Left lung (tissue), 4 donors: ENCODE measurements at regions not wholly inside any gene's neighbourhood (a gene's known extent, or its start where the extent isn't known, plus 50 kb on each side); places are given as distances from the start of the nearest gene placed in this dataset.
"Not testable (repeated sequence)": the region's sequence is repeated elsewhere in the genome, so short reads cannot be mapped to it uniquely, and the experiment has no call there.

Experiments used
- ATAC-seq: fragments of 200-7000 bp; cut with Tn5 transposase; one replicate; pipeline ENCODE4 v1.9.1; 2020; ENCODE audit warnings: moderate library complexity
- DNase-seq, 4 donors: peaks; one replicate each; pipeline ENCODE4 v3.0.0-alpha.2; 2013 to 2020
- H3K27ac ChIP-seq, 2 donors: fragments of 200-600 bp; sonication (generic) in 1 of 2; one replicate each; pipeline versions ENCODE4 v1.5.0 to v1.8.0; 2020 to 2021
- H3K27me3 ChIP-seq, 2 donors: fragments of 200-600 bp; sonication (generic) in 1 of 2; one replicate each; pipeline versions ENCODE4 v1.5.0 to v1.8.0; 2020 to 2021
- H3K36me3 ChIP-seq, 2 donors: fragments of 200-600 bp; sonication (generic) in 1 of 2; one replicate each; pipeline versions ENCODE4 v1.5.0 to v1.8.0; 2020 to 2021
- H3K4me1 ChIP-seq, 2 donors: fragments of 200-600 bp; one replicate each; pipeline ENCODE4 v1.8.0; 2021
- H3K4me3 ChIP-seq, 2 donors: fragments of 200-600 bp; sonication (generic) in 1 of 2; one replicate each; pipeline versions ENCODE4 v1.5.0 to v1.8.0; 2020 to 2021; ENCODE audit warnings: mild to moderate bottlenecking in 1 of 2
- H3K9me3 ChIP-seq, 2 donors: fragments of 200-600 bp; sonication (generic) in 1 of 2; one replicate each; pipeline versions ENCODE4 v1.5.0 to v1.8.0; 2020 to 2021
- intact Hi-C, 2 donors: fragments of 100-400 bp; cut with DNase I; formaldehyde crosslinking; loops; one replicate each; pipeline versions ENCODE4 v1.11.2 to v1.14.2; 2022
- TF ChIP-seq, protein P1 (sequence below), 2 donors: fragments of 200-600 bp; sonication (generic) in 1 of 2; IDR thresholded peaks; one replicate each; pipeline versions ENCODE4 v1.5.0 to v1.8.0; 2021; ENCODE audit warnings: antibody characterized with exemption in 2 of 2
- donor health status: DM: no; HTN: yes; CAD: no.
- donor health status: DM: no; HTN: no; CAD: no.

DNA sequence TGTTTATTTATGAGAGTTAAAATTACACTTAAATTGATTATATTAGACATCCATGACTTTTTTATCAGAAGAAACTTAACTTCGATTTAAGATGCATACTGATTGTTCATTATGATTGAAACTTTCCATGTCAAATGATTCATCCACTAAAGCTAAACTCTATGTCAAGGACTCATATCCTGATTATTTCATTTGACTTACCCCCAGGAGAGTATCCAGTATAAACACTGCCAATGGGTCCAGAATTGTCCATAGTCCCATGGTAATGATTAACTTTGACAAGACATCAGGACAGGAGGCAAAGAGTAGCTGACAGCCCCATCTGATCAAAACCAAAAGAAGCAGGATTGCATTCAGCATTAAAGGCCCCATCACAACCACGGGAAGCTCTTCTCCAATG is 709.9 kb downstream of the TFAP2A start:
- TF ChIP-seq, protein P1, sequence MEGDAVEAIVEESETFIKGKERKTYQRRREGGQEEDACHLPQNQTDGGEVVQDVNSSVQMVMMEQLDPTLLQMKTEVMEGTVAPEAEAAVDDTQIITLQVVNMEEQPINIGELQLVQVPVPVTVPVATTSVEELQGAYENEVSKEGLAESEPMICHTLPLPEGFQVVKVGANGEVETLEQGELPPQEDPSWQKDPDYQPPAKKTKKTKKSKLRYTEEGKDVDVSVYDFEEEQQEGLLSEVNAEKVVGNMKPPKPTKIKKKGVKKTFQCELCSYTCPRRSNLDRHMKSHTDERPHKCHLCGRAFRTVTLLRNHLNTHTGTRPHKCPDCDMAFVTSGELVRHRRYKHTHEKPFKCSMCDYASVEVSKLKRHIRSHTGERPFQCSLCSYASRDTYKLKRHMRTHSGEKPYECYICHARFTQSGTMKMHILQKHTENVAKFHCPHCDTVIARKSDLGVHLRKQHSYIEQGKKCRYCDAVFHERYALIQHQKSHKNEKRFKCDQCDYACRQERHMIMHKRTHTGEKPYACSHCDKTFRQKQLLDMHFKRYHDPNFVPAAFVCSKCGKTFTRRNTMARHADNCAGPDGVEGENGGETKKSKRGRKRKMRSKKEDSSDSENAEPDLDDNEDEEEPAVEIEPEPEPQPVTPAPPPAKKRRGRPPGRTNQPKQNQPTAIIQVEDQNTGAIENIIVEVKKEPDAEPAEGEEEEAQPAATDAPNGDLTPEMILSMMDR (IDR thresholded peaks at IDR 0.05), result no peak
- H3K9me3 ChIP-seq, result no peaks in the 10 kb centered on the region
- intact Hi-C loops, result no loop called here
- DNase-seq, result no peak
- no peak overlapping the region for H3K27ac ChIP-seq
- H3K4me1 ChIP-seq, result no peaks in the 10 kb centered on the region
- no peaks in the 10 kb centered on the region for H3K36me3 ChIP-seq
- H3K27me3 ChIP-seq, result no peaks in the 10 kb centered on the region
- H3K4me3 ChIP-seq, result no peak overlapping the region
- ATAC-seq, result no peak

DNA sequence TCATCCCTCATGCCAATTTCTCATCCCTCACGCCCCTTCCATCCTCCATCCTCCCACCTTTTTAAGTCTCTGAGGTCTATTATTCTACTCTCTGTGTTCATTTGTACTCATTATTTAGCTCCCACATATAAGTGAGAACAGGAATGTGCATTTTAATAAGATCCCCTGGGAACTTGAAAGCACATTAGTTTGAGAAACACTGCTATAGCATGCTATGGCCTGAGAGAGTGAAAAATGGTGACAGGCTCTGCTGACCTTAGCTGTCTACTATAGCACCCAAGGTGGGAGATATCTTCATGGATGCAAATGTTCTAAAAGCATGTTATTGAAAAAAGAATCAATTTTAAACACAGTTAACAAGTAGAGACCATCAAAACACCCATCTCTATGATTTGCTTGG is 712.0 kb downstream of the TFAP2A start:
- TF ChIP-seq, protein P1 (IDR thresholded peaks at IDR 0.05), result no peak
- no peaks in the 10 kb centered on the region for H3K9me3 ChIP-seq
- intact Hi-C loops, result no loop called here
- DNase-seq (no peak), ATAC-seq (no peak)
- H3K27ac ChIP-seq, result no peak overlapping the region
- H3K4me1 ChIP-seq, result no peaks in the 10 kb centered on the region
- no peaks in the 10 kb centered on the region for H3K27me3 ChIP-seq
- H3K36me3 ChIP-seq, result no peaks in the 10 kb centered on the region
- no peak overlapping the region for H3K4me3 ChIP-seq

DNA sequence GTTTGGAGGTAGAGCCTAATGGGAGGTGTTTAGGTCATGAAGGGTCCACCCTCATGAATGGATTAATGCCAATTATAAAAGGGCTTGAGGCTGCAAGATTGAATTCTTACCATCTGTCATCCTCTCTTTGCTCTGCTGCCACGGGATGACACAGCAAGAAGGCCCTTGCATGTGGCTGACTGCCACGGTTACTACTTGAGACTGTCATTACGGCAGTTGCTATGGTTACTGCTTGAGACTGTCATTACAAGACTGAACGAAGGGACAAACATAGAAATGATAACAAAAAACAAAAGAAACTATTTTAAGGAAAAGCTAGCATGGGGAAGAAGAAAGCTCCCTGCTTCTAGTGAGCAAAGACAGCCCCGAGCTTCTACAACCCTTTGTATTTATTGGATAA is 715.0 kb downstream of the TFAP2A start:
- TF ChIP-seq, protein P1 (IDR thresholded peaks at IDR 0.05), result no peak
- no peaks in the 10 kb centered on the region for H3K4me1 ChIP-seq
- no peak overlapping the region for H3K4me3 ChIP-seq
- H3K36me3 ChIP-seq, result no peaks in the 10 kb centered on the region
- DNase-seq (no peak), ATAC-seq (no peak)
- peaks cover 0 to 10% of the 10 kb centered on the region in 2 donors for H3K9me3 ChIP-seq
- intact Hi-C loops, result no loop called here
- no peak overlapping the region for H3K27ac ChIP-seq
- no peaks in the 10 kb centered on the region for H3K27me3 ChIP-seq

DNA sequence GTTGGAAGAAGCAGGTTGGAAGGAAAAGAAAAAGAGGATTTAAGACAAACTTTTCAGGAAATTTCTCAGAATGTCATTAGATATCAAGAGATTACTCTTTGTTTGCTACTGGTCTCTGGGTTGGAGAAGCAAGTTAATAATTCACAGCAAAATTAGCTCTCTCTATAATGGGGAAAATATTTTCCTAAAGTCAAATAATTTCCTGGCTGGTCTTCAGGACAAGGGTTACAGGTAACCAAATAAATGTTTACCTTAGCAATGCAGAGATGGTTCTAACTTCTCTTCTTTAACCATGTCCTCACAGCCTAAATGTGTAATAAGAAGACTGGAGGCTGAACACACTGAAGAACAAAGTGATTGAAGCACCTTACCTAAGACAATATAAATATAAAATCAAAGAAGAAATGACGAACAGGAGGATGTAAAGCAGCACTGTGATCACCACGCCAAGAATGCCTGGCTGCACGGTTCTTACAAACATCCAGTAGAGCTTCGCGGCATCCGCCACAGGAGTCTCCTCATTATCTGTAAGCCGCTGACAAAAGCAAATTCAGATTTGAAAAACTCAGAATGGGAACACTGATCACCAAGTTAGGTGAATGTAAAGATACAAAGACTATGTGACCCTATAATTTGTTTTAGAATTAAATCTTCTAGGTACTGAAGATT is 717.5 kb downstream of the TFAP2A start:
- H3K4me1 ChIP-seq, result no peaks in the 10 kb centered on the region
- DNase-seq, result no peak
- H3K4me3 ChIP-seq, result no peak overlapping the region
- peaks cover 0 to 11% of the 10 kb centered on the region in 2 donors for H3K9me3 ChIP-seq
- no peak overlapping the region for H3K27ac ChIP-seq
- no peaks in the 10 kb centered on the region for H3K27me3 ChIP-seq
- intact Hi-C loops, result no loop called here
- TF ChIP-seq, protein P1 (IDR thresholded peaks at IDR 0.05), result no peak
- no peak for ATAC-seq
- H3K36me3 ChIP-seq, result no peaks in the 10 kb centered on the region

DNA sequence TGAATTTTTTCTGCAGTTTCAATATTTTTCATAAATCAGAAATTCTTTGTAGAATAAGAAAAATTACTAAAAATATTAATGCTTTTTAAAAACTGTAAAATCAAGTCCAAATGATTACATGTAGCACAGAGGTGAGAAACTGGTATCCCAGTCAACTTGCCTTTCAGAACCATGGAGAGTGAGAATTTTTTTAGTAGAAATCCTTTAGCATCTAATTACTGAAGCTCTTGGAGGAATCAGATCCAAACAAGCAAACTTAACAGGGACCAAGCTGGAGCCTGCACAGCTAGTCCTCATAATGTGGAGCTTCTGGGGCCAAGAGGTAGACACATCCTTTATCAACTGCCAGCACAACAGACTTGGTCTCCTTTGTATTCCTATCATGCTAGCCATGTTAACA is 724.5 kb downstream of the TFAP2A start:
- ATAC-seq, result no peak
- intact Hi-C loops, result no loop called here
- H3K9me3 ChIP-seq, result peaks cover 0 to 8% of the 10 kb centered on the region in 2 donors
- H3K36me3 ChIP-seq, result no peaks in the 10 kb centered on the region
- no peak overlapping the region for H3K27ac ChIP-seq
- no peak overlapping the region for H3K4me3 ChIP-seq
- TF ChIP-seq, protein P1 (IDR thresholded peaks at IDR 0.05), result no peak
- H3K4me1 ChIP-seq, result no peaks in the 10 kb centered on the region
- no peaks in the 10 kb centered on the region for H3K27me3 ChIP-seq
- DNase-seq, result no peak

DNA sequence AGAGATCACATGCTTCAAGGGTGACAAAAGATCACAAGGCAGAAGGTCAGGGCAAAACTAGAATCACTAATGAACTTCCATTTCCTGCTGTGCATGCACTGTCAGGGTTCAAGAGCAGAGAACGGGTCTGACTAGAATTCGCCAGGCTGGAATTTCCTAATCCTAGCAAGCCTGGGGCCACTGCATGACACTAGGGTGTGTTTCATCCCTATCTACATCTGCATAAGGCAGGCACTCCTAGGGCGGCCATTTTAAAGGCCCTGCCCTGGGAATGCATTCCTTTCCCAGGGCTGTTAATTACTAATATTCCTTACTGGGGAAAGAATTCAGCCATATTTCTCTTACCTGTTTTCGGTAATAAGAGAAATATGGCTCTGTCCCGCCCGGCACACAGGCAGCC is 734.1 kb downstream of the TFAP2A start:
- intact Hi-C loops, result not testable (repeated sequence)

More for the DNA sequence above, 734.1 kb downstream of the TFAP2A start:
- not testable (repeated sequence) for ATAC-seq, H3K27ac ChIP-seq, H3K36me3 ChIP-seq, DNase-seq, H3K4me1 ChIP-seq, H3K27me3 ChIP-seq, H3K4me3 ChIP-seq
- peaks cover 0 to 21% of the 10 kb centered on the region in 2 donors for H3K9me3 ChIP-seq
